GM12874 (cell line): ENCODE measurements at regions not wholly inside any gene's neighbourhood (a gene's known extent, or its start where the extent isn't known, plus 50 kb on each side); places are given as distances from the start of the nearest gene placed in this dataset.

Source experiments
- TF ChIP-seq, protein P1 (sequence below): IDR thresholded peaks from 2 replicates; pipeline ENCODE4 v1.5.1; 2011; ENCODE audit warnings: low read depth, mild to moderate bottlenecking, control low read depth, low read length, moderate library complexity; ENCODE audit not compliant: insufficient read depth

DNA sequence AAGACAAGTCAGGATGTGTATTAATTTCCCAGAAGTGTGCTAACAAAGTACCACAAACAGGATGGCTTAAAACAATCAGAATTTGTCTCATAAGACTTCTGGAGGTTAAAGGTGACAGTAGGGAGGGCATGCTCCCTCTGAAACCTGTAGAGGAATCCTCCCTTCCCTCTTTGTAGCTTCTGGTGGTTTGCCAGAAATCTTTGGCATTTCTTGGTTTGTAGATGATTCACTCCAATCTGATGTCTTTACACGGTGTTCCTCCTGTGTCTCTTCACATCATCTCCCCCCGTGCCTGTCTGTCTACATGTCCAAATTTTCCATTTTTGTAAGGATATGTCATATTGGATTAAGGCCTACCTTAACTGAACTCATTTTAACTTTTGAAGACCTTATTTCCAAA, 471.5 kb downstream of the ZNF608 start:
- TF ChIP-seq, protein P1, sequence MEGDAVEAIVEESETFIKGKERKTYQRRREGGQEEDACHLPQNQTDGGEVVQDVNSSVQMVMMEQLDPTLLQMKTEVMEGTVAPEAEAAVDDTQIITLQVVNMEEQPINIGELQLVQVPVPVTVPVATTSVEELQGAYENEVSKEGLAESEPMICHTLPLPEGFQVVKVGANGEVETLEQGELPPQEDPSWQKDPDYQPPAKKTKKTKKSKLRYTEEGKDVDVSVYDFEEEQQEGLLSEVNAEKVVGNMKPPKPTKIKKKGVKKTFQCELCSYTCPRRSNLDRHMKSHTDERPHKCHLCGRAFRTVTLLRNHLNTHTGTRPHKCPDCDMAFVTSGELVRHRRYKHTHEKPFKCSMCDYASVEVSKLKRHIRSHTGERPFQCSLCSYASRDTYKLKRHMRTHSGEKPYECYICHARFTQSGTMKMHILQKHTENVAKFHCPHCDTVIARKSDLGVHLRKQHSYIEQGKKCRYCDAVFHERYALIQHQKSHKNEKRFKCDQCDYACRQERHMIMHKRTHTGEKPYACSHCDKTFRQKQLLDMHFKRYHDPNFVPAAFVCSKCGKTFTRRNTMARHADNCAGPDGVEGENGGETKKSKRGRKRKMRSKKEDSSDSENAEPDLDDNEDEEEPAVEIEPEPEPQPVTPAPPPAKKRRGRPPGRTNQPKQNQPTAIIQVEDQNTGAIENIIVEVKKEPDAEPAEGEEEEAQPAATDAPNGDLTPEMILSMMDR = no peak

DNA sequence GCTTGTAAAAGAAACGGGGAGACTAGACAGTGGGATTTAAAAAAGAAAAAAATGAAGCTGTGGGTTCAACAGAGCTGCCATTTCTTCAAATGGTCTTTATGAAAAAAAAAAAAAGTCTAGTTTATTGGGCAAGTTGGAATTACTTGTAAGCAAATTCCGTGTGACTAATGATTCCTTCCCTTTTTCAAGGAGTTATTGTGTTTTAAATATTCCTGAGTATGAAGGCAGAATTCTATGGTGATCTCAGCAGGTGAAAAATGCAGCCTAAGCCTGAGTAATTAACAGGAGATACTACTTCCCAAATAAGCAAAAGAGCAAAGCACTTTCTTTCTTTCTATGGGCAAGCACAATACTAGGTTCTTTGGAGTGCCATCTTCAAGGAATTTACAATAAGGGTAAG, 481.9 kb downstream of the ZNF608 start:
- TF ChIP-seq, protein P1 = no peak

DNA sequence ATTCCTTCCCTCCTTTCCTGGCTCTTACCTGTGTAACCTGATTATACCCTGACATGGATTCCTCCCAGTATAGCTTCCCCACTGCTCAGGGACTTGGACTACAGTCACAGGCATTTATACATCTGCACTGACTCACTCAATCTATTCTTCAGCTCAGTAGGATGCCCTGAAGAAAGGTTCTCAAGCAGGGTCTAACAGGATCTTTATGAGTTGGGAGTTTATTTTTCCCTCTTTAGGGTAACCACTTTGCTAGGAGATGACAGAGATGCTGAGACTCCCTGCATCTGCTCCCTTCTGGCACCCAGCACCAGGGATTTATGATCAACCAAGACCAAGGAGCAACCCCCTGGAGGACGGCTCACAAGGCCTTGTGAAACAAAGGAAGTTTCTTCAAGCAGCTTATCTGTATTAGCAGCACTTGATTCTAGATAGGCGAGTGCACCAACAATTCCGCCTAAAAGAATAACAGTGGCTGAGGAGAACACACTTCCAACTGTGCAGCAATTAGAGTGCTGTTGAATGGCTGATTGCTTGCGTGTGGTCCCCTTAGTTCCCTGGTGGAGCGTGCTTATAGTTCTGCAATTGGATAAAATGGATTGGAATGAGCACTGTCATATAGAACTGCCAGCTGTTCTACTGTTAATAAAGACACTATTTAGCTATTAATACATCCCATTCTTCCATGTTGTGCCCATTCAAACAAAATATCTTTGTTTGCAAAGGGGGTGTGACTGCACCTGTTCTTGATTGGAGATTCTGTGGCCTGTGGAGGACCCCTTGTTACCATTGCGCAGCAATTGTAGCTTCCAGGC, 482.6 kb downstream of the ZNF608 start:
- TF ChIP-seq, protein P1 = no peak

DNA sequence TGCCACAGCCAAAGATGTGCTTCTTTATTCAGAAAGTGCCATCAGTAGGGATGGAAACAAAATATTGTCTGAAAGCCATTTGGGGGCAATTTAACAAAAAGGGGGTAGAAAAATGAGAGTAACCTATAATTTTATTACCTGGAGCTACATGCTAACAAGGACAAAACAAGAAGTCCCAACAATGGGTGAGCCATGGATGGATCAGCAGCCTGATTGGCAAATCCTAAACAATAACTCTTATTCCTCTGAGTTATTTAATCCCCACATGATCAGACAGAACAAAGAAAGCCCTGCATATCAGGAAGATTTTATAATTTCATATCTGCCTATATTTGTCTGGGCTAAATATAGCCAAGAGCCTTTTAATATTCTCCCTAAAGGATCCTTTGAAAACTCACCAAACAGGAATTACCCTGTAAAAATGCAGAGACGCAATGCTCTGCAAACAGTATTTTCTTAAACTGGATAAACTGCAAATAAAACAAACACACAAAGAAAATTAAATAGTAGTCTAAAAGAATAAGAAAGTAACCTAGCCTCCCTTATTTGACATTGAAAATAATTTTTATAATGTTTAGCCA, 483.4 kb downstream of the ZNF608 start:
- TF ChIP-seq, protein P1 = no peak

DNA sequence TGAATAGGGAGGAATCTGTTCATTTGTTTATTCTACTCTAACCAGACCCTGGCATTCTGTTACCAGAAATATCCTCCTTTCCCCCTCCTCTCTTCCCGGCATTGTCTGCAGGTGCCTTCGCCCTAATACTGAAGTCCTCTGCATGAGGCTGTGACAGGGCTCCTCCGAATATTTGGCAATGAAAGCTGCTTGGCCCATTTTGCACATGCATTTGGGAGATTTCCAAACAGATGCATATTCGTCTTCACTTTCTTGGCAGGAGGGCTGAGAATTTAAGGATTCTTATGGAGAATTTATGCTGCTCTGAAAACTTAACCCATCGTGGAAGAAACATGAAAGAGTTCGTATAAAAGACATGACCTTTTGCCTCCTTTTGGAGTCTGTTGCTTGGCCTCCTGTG, 484.0 kb downstream of the ZNF608 start:
- TF ChIP-seq, protein P1 = no peak

DNA sequence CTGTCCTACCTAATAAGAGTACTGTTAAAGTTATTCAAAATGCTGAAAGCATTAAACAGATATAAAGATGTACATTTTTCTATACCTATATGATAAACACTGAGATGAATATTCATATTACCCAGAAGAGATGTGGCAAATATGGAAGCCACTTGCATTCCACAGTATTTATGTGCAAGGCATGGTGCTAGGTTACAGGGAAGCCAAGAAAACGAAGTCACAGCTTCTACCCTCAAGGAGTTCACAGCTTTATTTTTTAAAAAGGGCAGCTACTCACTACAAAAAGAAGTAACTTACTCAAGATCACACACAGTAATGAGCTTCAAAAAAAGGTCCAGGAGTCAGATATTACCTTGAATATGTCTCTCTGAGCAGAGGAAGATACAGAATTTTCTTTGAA, 484.6 kb downstream of the ZNF608 start:
- TF ChIP-seq, protein P1 = no peak

DNA sequence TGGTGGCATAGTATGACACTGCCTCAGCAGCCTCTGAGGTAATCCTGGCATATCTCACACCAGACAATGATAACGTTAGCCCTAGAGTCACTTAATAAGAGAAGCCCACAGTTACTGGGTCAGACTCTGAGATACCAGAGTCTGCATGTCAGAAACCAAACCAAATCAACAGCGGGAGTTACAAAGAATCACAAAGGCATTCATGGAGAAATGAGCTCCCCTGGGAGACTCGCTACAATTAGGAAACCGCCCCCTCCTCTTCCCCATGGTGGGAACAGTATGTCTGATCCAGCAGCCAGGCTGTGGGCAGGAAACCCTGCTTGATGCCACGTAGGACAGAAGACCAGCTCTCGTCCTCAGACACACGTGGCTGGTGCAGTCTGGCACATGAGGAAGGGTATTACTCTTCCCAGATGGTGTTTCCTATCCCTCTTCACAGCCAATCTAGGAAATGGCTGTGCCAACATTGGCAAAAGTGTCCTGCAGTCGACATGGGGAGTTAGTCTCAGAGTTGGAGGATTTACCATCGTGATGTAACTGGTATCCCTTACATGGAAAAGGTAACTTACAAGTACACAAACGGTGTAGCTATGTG, 485.4 kb downstream of the ZNF608 start:
- TF ChIP-seq, protein P1 = no peak
